Heart left ventricle (tissue), 16 donors: ENCODE measurements at regions not wholly inside any gene's neighbourhood (a gene's known extent, or its start where the extent isn't known, plus 50 kb on each side); places are given as distances from the start of the nearest gene placed in this dataset.

Experiments used
- ATAC-seq, 4 donors: fragments of 200-7000 bp; cut with Tn5 transposase; one replicate each; pipeline ENCODE4 v1.9.1; 2020 to 2022; ENCODE audit warnings: moderate library complexity in 4 of 4, mild to moderate bottlenecking in 3 of 4, moderate number of reproducible peaks in 1 of 4
- DNase-seq, 5 donors: peaks; one replicate each; pipeline ENCODE4 v3.0.0-alpha.2; 2020
- H3K27ac ChIP-seq, 12 donors: fragments of 200-600 bp; sonication (generic) in 4 of 12; one replicate each; pipeline versions ENCODE4 v1.5.0 to v1.8.0; 2016 to 2022; ENCODE audit warnings: mild to moderate bottlenecking in 2 of 12
- H3K27me3 ChIP-seq, 9 donors: fragments of 200-600 bp; sonication (generic) in 2 of 9; one replicate each; pipeline versions ENCODE4 v1.5.1 to v1.8.0; 2016 to 2022; ENCODE audit warnings: mild to moderate bottlenecking in 3 of 9
- H3K36me3 ChIP-seq, 9 donors: fragments of 200-600 bp; sonication (generic) in 2 of 9; one replicate each; pipeline versions ENCODE4 v1.5.0 to v1.8.0; 2018 to 2022; ENCODE audit warnings: mild to moderate bottlenecking in 2 of 9
- H3K4me1 ChIP-seq, 12 donors: fragments of 200-600 bp; sonication (generic) in 4 of 12; one replicate each; pipeline versions ENCODE4 v1.5.0 to v1.8.0; 2016 to 2022; ENCODE audit warnings: mild to moderate bottlenecking in 3 of 12
- H3K4me3 ChIP-seq, 12 donors: fragments of 200-600 bp; sonication (generic) in 4 of 12; one replicate each; pipeline versions ENCODE4 v1.5.0 to v1.8.0; 2017 to 2022; ENCODE audit warnings: mild to moderate bottlenecking in 9 of 12, moderate library complexity in 4 of 12
- H3K9me3 ChIP-seq, 12 donors: fragments of 200-600 bp; sonication (generic) in 4 of 12; one replicate each; pipeline versions ENCODE4 v1.5.0 to v1.8.0; 2016 to 2022; ENCODE audit warnings: mild to moderate bottlenecking in 1 of 12
- CTCF ChIP-seq, 12 donors: fragments of 200-600 bp; sonication (generic) in 4 of 12; IDR thresholded peaks; one replicate each; pipeline versions ENCODE4 v1.5.0 to v1.8.0; 2018 to 2022; ENCODE audit warnings: antibody characterized with exemption in 12 of 12, mild to moderate bottlenecking in 5 of 12
- POLR2A ChIP-seq, 2 donors: fragments of 450-650 bp; IDR thresholded peaks; one replicate each; pipeline ENCODE4 v1.6.1; 2017; ENCODE audit warnings: antibody characterized with exemption in 2 of 2, mild to moderate bottlenecking in 2 of 2, moderate library complexity in 2 of 2
- WGBS, 4 donors: extraction: QIAGEN DNeasy Blood & Tissue Kit in 2 of 4; methylation state at CpG; one replicate each; pipeline versions ENCODE4 v1.1.5 to v1.1.7; 2013 to 2018; 5-methylcytosine and 5-hydroxymethylcytosine counted together
- intact Hi-C, 10 donors: fragments of 100-400 bp; cut with DNase I; formaldehyde crosslinking; loops; one replicate each; pipeline versions ENCODE4 v1.11.1 to v1.14.2; 2022
- donor health status: ischemic (EF 13 %, LVEDD 7.1; RV severe dilation, severe dysfunction).
- donor health status: healthy with polysubstance abuse.
- donor health status: DM: no; HTN: yes; CAD: no.
- donor health status: DM: no; HTN: no; CAD: no.
- donor health status: ischemic (EF 25% LVEDD 6.9; RV normal size, moderate dysfunction).
- donor health status: ischemic (EF 25% LVEDD 5.7; RV mildly dilated, moderate dysfunction).
- donor health status: healthy.
- donor health status: DM: yes; HTN: yes; CAD: no.
- donor health status: ischemic (EF 35%, LVEDD 5.7; RV mildly dilated, moderate dysfunction).
- donor health status: nonischemic (EF 11% LVEDD 7.7; RV severe dilation, severe dysfunction).
- donor health status: DM: yes; HTN: yes; CAD: no.
- donor health status: PGD.
- donor health status: ischemic (EF 29% LVEDD 5.4; RV normal size, mild dysfunction).
- donor health status: nonischemic (EF 23%, LVEDD 6.1; RV moderate dilation, normal function).

GRCh38 chr3:176697284-176697889, 499.9 kb downstream of the TBL1XR1 start:
- no peaks in the 10 kb centered on the region for H3K36me3 ChIP-seq
- peaks cover 0 to 8% (median 0%) of the 10 kb centered on the region in 12 donors for H3K4me1 ChIP-seq
- no peak for TF ChIP-seq POLR2A (IDR thresholded peaks at IDR 0.05)
- no peak for TF ChIP-seq CTCF (IDR thresholded peaks at IDR 0.05)
- no peak overlapping the region for H3K4me3 ChIP-seq
- no peak for DNase-seq
- no peaks in the 10 kb centered on the region for H3K9me3 ChIP-seq
- no peaks in the 10 kb centered on the region for H3K27me3 ChIP-seq
- ATAC-seq, result no peak
- H3K27ac ChIP-seq, result no peak overlapping the region
- 64 to 69% (median 66%) methylated on average over 9 of the region's 9 CpGs for WGBS, 4 donors
- intact Hi-C loops, result no loop called here

GRCh38 chr3:176696816-176697215, 500.5 kb downstream of the TBL1XR1 start:
- Histone ChIP-seq H3K36me3 (no peaks in the 10 kb centered on the region), H3K27me3 (no peaks in the 10 kb centered on the region), H3K4me1 (peaks cover 0 to 8% (median 0%) of the 10 kb centered on the region in 12 donors), H3K9me3 (no peaks in the 10 kb centered on the region), H3K4me3 (no peak overlapping the region), H3K27ac (no peak overlapping the region)
- DNase-seq, result no peak
- WGBS, 4 donors, result 36 to 46% (median 38%) methylated on average over 4 of the region's 4 CpGs
- TF ChIP-seq CTCF (IDR thresholded peaks at IDR 0.05) (no peak), POLR2A (IDR thresholded peaks at IDR 0.05) (no peak)
- no peak for ATAC-seq
- intact Hi-C loops, result no loop called here

GRCh38 chr3:176692966-176693785, 504.1 kb downstream of the TBL1XR1 start:
- Histone ChIP-seq H3K4me1 (peaks cover 0 to 8% (median 0%) of the 10 kb centered on the region in 12 donors), H3K36me3 (no peaks in the 10 kb centered on the region), H3K4me3 (no peak overlapping the region), H3K27me3 (no peaks in the 10 kb centered on the region), H3K27ac (no peak overlapping the region), H3K9me3 (no peaks in the 10 kb centered on the region)
- TF ChIP-seq CTCF (IDR thresholded peaks at IDR 0.05), result no peak
- TF ChIP-seq POLR2A (IDR thresholded peaks at IDR 0.05), result no peak
- intact Hi-C loops, result no loop called here
- ATAC-seq (peak; percentile 56 to 80 (median 72)), DNase-seq (peak in 1 of 5 donors; percentile 34)
- 58 to 68% (median 63%) methylated on average over 4 of the region's 4 CpGs for WGBS, 4 donors

GRCh38 chr3:176692199-176692965, 504.9 kb downstream of the TBL1XR1 start:
- ATAC-seq (no peak), DNase-seq (no peak)
- TF ChIP-seq CTCF (IDR thresholded peaks at IDR 0.05), result no peak
- no peak for TF ChIP-seq POLR2A (IDR thresholded peaks at IDR 0.05)

More at GRCh38 chr3:176692199-176692965, 504.9 kb downstream of the TBL1XR1 start:
- H3K4me1 ChIP-seq, result peaks cover 0 to 8% (median 0%) of the 10 kb centered on the region in 12 donors
- WGBS, 4 donors, result 67 to 72% (median 70%) methylated on average over 8 of the region's 8 CpGs
- intact Hi-C loops, result no loop called here
- H3K4me3 ChIP-seq, result no peak overlapping the region
- H3K27me3 ChIP-seq, result no peaks in the 10 kb centered on the region
- no peak overlapping the region for H3K27ac ChIP-seq
- H3K36me3 ChIP-seq, result no peaks in the 10 kb centered on the region
- no peaks in the 10 kb centered on the region for H3K9me3 ChIP-seq
